Kidney epithelial cell (primary cell): ENCODE measurements at regions not wholly inside any gene's neighbourhood (a gene's known extent, or its start where the extent isn't known, plus 50 kb on each side); places are given as distances from the start of the nearest gene placed in this dataset.

Experiments
- DNase-seq: peaks from one replicate; pipeline ENCODE4 v3.0.0-alpha.2; 2010; ENCODE audit warnings: low read depth
- H3K27me3 ChIP-seq: 2 replicates; pipeline ENCODE4 v1.6.0; 2011; ENCODE audit warnings: low read length; ENCODE audit not compliant: control insufficient read depth, insufficient read depth
- H3K36me3 ChIP-seq: 2 replicates; pipeline ENCODE4 v1.5.1; 2011; ENCODE audit warnings: low read length; ENCODE audit not compliant: control insufficient read depth, insufficient read depth
- H3K4me3 ChIP-seq: 2 replicates; pipeline ENCODE4 v1.5.1; 2011; ENCODE audit warnings: low read depth, mild to moderate bottlenecking, control low read depth, low read length
- TF ChIP-seq, protein P1 (sequence below): IDR thresholded peaks from 2 replicates; pipeline ENCODE4 v1.5.1; 2011; ENCODE audit warnings: mild to moderate bottlenecking, moderate library complexity, low read length, control low read depth, inconsistent platforms; ENCODE audit not compliant: insufficient read depth, poor library complexity, severe bottlenecking

DNA sequence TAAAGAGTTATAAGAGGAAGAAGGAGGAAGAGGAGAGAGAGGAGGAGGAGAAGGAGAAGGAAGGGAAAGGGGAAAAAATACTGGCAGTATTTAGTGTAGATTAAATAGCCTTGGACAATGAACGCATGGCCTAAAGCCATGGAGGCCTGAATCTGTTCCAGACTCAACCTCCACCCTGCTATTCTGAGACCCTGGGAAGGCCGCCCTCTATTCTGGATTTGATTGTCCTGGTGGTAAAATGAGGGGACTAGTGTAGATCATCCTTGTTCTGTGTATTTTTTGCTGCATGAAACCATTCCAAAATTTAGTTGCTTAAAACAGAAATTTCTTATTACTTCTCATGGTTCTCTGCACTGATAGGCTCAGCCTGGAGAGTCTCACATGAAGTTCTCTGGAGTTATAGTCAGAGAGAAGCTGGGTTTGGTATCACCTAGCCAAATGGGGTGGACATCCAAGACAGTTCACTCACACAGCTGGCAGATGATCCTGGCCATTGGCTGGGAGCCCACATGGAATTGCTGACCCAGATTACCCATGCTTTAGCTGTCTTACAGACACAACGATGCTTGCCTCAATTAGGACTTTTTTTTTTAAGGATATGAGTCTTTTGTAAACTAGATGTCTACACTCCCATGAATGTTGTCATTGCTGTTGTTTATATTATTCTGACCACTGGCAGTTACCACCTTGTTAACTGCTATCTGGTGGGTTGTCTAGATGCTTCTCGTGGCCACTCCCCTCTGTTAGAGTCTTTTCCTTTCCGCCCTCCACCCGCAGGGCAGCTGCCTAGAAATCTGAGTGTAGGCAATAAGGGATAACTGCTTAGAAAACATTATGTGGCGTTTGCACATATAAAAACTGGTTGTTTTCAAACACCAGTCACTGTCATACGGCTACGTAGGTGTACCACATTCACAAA is 149.9 kb downstream of the SST start:
- Histone ChIP-seq H3K27me3 (no peaks in the 10 kb centered on the region), H3K36me3 (no peaks in the 10 kb centered on the region), H3K4me3 (no peak overlapping the region)
- TF ChIP-seq, protein P1, sequence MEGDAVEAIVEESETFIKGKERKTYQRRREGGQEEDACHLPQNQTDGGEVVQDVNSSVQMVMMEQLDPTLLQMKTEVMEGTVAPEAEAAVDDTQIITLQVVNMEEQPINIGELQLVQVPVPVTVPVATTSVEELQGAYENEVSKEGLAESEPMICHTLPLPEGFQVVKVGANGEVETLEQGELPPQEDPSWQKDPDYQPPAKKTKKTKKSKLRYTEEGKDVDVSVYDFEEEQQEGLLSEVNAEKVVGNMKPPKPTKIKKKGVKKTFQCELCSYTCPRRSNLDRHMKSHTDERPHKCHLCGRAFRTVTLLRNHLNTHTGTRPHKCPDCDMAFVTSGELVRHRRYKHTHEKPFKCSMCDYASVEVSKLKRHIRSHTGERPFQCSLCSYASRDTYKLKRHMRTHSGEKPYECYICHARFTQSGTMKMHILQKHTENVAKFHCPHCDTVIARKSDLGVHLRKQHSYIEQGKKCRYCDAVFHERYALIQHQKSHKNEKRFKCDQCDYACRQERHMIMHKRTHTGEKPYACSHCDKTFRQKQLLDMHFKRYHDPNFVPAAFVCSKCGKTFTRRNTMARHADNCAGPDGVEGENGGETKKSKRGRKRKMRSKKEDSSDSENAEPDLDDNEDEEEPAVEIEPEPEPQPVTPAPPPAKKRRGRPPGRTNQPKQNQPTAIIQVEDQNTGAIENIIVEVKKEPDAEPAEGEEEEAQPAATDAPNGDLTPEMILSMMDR = no peak
- no peak for DNase-seq

DNA sequence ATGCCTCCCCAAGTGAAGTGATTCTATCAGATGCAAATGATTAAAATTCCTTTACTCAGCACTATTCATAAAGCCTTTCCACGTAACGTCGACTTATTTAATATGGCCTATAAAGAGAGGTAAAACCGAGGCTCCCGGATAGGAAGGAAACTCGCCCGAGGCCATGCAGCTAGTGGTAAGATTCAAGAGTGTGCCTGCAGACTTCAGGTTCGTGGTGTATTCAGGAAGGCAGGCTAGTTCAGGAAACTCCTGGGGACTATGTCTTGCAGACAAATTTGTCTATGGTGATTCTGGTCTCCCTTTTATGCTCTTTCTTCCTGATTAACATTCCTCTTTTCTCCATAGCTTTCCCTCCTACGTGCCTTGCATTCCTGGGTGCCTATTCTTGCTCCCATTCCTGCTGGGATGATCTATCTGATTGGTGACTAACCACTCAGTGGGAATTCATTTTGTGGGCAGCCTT is 150.7 kb downstream of the SST start:
- DNase-seq = no peak
- Histone ChIP-seq H3K27me3 (no peaks in the 10 kb centered on the region), H3K36me3 (no peaks in the 10 kb centered on the region), H3K4me3 (no peak overlapping the region)
- TF ChIP-seq, protein P1 = no peak

DNA sequence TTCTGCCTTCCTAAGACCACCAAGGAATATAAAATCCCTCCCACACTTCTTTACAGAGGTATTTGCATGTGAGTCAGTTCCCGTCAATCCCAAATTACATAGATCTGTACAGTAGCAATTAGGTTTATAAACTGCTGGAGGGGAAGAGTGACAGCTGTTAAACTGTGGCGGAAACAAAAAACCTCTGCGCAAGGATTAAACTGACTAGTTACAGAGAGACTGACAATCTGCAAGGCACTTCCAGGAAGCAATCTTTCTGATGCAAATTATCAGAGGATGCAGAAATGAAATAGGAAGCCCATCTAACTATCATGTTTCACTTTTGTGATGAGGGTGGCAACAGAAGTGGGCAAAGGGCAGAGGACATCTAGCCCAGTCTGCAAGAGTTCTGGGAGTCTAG is 150.4 kb downstream of the RTP4 start:
- H3K36me3 ChIP-seq = no peaks in the 10 kb centered on the region
- no peak overlapping the region for H3K4me3 ChIP-seq
- no peak for DNase-seq
- H3K27me3 ChIP-seq = no peaks in the 10 kb centered on the region
- TF ChIP-seq, protein P1 = no peak

DNA sequence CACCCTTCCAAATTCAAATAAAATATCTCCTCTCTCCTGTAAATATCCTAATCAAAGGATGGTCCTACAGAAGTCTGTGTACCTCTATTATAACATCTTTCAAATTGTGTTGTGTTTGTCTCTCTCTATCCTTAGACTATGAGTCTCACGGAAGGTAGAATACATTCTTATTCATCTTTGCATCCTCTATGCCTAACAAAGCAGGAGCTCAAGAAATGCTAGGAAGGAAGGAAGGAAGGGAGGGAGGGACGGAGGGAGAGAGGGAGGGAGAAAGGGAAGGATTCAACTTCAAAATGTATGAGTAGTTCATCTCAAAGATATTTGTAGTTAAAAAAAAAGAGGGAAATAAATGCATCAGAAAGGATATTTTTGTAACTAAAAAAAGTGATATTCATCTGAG is 150.0 kb downstream of the RTP4 start:
- H3K27me3 ChIP-seq = no peaks in the 10 kb centered on the region
- TF ChIP-seq, protein P1 = no peak
- no peak for DNase-seq
- no peak overlapping the region for H3K4me3 ChIP-seq
- no peaks in the 10 kb centered on the region for H3K36me3 ChIP-seq

DNA sequence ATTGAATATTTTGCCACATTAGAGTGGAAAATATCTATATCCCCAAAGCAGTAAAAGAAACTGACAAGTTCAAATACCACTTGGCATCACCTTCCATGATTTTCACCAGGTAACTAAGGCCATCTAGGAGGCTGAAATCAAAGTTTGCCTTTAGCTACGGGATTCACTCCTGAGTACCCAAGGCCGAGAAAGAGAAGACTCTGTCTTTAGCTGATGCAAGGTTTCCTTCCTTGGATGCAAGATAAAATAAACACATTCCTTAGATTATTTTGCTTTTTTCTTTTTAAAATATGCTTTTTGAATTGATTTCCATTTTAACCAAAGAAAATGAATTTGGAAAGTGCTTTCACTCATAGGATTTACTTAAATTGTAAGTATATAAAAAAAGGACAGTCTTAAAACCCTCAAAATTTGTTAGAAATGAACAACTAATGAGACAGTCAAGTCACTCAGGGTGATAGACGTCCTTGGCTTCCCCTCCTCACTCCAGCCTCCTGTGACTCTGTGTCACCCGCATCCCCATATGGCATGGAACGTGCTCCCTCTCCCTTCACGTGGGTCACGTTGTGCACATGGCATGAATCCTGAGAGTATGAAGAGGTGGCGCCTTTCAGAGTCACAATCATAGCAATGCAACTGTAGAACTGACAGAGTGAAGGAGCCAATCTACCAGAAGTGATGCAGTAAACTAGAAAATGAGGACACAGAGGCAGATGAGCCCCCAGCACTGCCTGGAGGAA is 148.4 kb downstream of the RTP4 start:
- Histone ChIP-seq H3K27me3 (no peaks in the 10 kb centered on the region), H3K4me3 (no peak overlapping the region), H3K36me3 (no peaks in the 10 kb centered on the region)
- no peak for DNase-seq
- TF ChIP-seq, protein P1 = no peak
